Islet precursor cell (in vitro differentiated cells): ENCODE measurements at regions not wholly inside any gene's neighbourhood (a gene's known extent, or its start where the extent isn't known, plus 50 kb on each side); places are given as distances from the start of the nearest gene placed in this dataset.

Source experiments
- DNase-seq: peaks from one replicate; pipeline ENCODE4 v3.0.0-alpha.2; 2018

- DNase-seq, result no peak
Observed at GRCh38 chr6:142500250-142500786, 198.5 kb downstream of the ADGRG6 start.

GRCh38 chr6:142501795-142502194 is 200.0 kb downstream of the ADGRG6 start:
- DNase-seq, result no peak

- DNase-seq, result peak; percentile 86
Observed at GRCh38 chr6:142507065-142507464, 205.3 kb downstream of the ADGRG6 start.

GRCh38 chr6:142510211-142510610 is 208.4 kb downstream of the ADGRG6 start:
- no peak for DNase-seq

- peak; percentile 88 for DNase-seq
Observed at GRCh38 chr6:142518126-142518525, 216.3 kb downstream of the ADGRG6 start.

DNA sequence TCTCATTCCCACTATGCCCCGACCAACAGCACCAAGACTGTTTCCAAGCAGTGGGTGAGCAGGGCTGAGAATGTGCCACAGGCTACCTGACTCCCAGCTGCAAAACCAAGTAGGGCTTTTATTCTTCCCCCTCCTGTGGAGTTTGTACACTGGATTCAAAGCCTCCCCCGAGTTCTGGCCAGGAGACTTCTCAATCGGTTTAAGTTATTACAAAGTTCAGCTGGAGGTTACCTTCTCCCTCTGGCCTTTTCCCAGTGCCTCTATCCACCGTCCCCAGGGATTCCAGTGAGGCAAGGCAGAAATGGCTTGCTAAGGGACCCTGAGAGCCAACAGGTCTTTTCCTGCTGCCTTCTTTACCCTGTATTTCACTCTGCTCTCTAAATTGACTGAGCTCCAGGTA is 217.0 kb downstream of the ADGRG6 start:
- no peak for DNase-seq

GRCh38 chr6:142521791-142522190 is 220.0 kb downstream of the ADGRG6 start:
- DNase-seq, result no peak

DNA sequence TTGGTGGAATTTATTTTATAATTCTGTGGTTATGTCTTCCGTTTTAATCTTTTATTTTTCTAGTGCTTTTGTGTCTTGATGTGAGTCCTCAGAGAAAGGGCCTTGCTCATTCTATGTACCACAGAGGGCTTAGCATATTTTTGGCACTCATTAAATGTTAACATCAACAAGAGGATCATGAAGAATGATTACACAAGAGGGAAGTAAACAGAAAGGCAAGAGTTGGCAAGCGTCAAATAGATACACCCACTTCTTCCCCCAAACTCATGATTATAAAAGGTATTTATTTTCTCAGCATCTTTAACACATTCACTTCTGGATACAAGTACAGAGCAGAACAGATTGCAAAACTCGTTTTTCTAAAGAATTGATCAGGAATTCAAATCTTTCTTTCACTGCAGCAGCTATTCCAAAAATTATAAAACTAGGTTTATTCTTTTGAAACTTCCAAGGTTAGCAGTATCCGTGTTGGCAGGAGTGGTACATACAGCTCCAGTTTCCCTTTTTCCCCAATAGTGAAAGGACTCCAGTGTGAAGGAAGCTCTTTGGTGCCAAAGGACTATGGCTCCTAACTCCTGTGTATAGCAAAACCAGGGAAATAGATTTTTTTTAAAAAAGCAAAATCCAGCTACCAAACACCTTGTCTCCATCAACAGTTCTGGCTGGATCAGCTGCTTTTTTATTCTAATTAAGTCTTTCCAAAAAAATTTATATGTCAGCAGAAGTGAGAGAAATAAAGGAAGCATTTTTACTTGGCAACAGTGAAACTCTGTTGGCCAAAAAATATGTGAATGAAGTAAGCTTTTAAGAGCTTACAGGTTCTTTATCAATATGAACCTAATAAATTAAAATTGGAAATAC is 221.9 kb downstream of the ADGRG6 start:
- DNase-seq, result no peak

DNA sequence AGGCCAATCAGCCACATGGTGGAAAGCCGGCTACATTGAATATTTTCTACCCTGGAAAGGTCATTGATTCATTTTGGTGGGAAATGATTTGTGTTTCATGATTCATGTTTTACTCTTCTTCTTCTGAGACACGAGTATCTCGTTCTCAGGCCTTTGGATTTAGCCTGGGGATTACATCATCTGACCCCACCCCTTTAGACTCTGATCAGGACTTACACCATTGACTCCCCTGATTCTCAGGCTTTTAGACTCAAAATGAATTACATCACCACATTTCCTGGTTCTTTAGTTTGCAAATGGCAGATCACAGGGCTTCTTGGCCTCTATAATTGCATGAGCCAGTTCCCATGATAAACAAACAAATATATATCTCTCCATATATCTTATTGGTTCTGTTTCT is 228.8 kb downstream of the ADGRG6 start:
- DNase-seq, result no peak

GRCh38 chr6:142531727-142532126 is 229.9 kb downstream of the ADGRG6 start:
- no peak for DNase-seq

DNA sequence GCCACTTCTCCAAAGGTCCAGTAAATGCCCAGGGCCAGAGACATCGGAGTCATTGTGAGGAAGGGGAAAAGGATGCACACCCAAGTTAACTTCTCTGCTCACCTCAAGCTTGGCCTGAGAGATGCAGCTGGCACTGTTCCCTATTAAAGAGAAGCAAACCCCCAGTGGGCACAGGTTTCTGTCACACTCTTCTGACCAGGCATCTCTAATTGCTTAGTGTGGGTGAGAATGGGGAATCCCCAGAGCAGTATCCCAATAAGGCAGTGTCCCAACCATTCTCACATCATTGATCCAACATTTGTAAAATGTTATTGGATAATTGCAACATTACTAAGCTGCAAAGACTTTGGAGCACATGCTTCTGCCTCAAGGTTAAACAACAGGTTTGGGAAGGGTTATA is 232.3 kb downstream of the ADGRG6 start:
- DNase-seq, result no peak

GRCh38 chr6:142534484-142534883 is 232.7 kb downstream of the ADGRG6 start:
- DNase-seq, result no peak

DNA sequence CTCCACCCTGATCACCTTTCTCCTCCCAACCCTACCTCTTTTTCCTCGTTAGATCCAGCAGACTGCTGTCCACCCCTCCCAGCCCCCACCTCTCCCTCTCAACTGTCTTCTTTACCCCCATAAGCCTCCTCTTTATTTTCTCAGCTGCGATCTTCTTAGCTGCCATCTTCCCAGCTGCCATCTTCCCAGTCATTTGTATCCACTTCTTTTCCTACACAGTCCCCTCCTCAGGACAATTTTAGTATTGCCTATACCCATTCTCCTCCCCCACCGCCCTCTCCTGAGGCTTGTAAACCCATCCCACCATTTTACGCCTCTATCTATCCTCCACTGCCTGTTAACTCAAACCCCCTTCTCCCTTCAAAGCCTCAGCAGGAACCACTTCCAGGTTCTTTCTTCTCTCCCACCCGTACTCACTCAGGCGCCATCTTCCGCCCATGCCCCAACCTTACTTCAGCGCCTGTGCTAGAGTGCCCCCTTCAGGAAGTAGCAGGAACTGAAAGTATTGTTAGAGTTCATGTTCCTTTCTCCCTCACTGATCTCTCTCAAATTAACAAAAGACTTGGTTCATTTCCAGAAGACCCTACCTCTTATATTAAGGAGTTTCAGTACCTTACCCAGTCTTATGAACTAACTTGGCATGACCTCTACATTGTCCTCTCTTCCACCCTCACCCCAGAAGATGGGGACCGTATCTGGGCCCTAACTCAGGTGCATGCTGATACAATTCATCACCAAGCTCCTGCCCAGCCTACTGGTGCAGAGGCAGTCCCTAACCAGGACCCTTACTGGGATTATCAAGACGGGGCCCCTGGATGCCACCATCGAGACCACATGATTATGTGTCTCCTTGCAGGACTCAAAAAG is 236.0 kb downstream of the ADGRG6 start:
- DNase-seq, result peak; percentile 57

DNA sequence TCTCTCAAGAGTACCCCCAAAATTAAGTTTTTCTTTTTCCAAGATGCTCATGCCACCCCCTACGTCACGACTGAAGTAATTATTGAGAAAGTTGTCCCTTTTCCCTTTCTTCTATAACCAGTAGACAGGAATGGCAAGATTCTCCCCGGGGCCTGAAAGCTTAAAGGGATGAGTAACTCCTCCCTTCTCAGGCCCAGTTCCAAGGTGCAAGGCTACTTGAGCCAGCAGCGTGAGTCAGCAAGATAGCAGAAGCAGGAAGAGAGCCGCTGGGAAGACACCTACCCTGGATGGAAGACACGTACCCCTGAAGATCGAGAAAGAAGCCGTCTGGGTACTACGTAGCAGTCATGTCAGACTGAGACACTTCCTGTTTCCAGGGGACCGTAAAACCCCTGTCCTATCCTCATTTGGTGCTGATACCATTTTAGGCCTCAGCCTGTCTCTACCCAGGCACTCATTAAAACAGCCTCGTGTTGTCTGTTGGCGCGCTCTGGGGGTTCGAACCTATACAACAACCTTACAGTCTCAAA is 241.0 kb downstream of the ADGRG6 start:
- DNase-seq, result peak; percentile 81

DNA sequence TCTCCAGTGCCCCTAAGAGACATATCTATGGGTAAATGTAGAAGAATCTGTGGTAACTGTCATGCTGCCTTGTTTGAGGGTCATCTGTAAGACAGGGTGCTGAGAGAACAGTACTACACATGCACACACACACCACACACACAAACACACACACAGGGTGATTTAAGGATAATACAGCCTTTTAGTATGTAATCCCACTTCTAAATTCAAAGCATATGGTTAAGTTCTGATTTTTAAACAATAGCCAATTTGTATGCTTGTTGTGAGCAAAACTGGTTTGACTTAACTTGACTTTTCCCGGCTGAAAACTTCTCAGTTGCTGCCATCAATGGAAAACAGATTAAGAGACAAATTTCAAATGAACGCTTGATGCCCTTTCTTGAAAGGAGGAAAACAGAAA is 241.8 kb downstream of the ADGRG6 start:
- DNase-seq, result no peak

GRCh38 chr6:142544199-142544838 is 242.5 kb downstream of the ADGRG6 start:
- no peak for DNase-seq

- no peak for DNase-seq
Observed at GRCh38 chr6:142545147-142545546, 243.3 kb downstream of the ADGRG6 start.

DNA sequence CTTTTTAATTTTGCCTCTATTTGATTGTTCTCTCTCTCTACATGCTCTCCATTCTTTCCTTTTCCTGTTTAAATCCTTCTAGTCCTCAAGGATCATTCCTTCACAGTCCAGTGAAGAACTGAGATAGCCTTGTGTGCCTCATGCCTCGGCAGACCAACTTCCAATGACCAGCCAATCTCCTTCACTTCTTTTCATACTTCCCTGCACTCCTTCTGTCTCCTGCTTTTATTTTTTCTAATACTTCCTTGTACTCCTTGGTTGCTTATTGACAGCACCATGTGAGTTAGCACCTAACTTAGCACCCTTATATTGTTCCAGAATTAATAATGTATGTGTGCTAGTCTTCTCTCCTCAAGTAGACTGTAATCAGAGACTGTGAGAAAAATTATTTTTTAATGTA is 246.8 kb downstream of the ADGRG6 start:
- DNase-seq, result no peak

GRCh38 chr6:142550310-142551063 is 248.7 kb downstream of the ADGRG6 start:
- DNase-seq, result no peak

- DNase-seq, result peak; percentile 70
Observed at GRCh38 chr6:142551274-142551811, 249.5 kb downstream of the ADGRG6 start.

DNA sequence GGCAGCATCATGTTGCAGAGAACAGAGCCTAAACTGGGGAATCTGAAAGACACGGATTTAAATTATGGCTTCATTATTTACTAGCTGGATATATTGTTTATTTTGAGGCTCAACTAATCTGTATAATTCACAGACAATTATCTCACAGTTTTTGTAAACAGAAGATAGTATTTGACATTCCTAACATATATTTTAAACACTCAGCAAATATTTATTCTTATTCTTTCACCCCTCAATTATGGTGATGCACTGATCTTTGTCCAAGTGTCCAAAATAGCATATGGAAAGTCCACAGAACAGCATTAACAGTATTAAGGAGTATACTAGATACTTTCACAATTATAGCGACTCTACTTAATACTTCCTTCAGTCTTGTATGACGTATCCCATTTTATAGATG is 257.0 kb downstream of the ADGRG6 start:
- DNase-seq, result no peak
